ENCODE measurements at regions not wholly inside any gene's neighbourhood (a gene's known extent, or its start where the extent isn't known, plus 50 kb on each side); places are given as distances from the start of the nearest gene placed in this dataset.

DNA sequence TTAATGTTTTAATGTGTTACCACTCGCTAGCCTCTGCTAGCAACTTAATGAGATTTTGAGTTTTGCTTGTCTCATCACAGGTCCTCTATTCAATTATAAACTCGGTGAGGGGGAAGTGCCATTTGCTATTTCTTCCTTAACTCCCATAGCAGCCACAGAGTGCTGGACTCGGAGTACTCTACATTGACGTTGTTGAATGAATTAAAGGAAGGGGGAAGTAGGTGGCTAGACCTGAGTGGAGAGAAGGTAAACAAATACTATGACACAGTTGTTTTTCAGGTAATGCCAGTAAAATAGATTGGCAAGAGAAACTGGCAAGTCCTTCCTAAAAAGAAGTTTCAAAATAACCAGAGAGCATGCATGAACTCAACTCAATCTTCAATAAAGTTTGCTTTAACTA, 339.3 kb downstream of the HRH4 start (continued):
- TF ChIP-seq ZNF425 (CRISPR knock-in tag; conservative IDR thresholded peaks at IDR 0.05) (no peak), CREB1 (CRISPR knock-in tag; IDR thresholded peaks at IDR 0.05) (no peak), JUN (CRISPR knock-in tag; IDR thresholded peaks at IDR 0.05) (no peak), ZNF671 (CRISPR knock-in tag; IDR thresholded peaks at IDR 0.05) (no peak), MAX (CRISPR knock-in tag; IDR thresholded peaks at IDR 0.05) (no peak), ZNF416 (CRISPR knock-in tag; IDR thresholded peaks at IDR 0.05) (no peak), TEAD4 (CRISPR knock-in tag; IDR thresholded peaks at IDR 0.05) (no peak)
- TF ChIP-seq, protein P1, sequence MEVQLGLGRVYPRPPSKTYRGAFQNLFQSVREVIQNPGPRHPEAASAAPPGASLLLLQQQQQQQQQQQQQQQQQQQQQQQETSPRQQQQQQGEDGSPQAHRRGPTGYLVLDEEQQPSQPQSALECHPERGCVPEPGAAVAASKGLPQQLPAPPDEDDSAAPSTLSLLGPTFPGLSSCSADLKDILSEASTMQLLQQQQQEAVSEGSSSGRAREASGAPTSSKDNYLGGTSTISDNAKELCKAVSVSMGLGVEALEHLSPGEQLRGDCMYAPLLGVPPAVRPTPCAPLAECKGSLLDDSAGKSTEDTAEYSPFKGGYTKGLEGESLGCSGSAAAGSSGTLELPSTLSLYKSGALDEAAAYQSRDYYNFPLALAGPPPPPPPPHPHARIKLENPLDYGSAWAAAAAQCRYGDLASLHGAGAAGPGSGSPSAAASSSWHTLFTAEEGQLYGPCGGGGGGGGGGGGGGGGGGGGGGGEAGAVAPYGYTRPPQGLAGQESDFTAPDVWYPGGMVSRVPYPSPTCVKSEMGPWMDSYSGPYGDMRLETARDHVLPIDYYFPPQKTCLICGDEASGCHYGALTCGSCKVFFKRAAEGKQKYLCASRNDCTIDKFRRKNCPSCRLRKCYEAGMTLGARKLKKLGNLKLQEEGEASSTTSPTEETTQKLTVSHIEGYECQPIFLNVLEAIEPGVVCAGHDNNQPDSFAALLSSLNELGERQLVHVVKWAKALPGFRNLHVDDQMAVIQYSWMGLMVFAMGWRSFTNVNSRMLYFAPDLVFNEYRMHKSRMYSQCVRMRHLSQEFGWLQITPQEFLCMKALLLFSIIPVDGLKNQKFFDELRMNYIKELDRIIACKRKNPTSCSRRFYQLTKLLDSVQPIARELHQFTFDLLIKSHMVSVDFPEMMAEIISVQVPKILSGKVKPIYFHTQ (CRISPR knock-in tag; IDR thresholded peaks at IDR 0.05) = no peak
- TF ChIP-seq, protein P2, sequence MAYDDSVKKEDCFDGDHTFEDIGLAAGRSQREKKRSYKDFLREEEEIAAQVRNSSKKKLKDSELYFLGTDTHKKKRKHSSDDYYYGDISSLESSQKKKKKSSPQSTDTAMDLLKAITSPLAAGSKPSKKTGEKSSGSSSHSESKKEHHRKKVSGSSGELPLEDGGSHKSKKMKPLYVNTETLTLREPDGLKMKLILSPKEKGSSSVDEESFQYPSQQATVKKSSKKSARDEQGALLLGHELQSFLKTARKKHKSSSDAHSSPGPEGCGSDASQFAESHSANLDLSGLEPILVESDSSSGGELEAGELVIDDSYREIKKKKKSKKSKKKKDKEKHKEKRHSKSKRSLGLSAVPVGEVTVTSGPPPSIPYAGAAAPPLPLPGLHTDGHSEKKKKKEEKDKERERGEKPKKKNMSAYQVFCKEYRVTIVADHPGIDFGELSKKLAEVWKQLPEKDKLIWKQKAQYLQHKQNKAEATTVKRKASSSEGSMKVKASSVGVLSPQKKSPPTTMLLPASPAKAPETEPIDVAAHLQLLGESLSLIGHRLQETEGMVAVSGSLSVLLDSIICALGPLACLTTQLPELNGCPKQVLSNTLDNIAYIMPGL (CRISPR knock-in tag; IDR thresholded peaks at IDR 0.05) = no peak
- TF ChIP-seq, protein P3, sequence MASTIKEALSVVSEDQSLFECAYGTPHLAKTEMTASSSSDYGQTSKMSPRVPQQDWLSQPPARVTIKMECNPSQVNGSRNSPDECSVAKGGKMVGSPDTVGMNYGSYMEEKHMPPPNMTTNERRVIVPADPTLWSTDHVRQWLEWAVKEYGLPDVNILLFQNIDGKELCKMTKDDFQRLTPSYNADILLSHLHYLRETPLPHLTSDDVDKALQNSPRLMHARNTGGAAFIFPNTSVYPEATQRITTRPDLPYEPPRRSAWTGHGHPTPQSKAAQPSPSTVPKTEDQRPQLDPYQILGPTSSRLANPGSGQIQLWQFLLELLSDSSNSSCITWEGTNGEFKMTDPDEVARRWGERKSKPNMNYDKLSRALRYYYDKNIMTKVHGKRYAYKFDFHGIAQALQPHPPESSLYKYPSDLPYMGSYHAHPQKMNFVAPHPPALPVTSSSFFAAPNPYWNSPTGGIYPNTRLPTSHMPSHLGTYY (CRISPR knock-in tag; IDR thresholded peaks at IDR 0.05) = no peak
- TF ChIP-seq, protein P4, sequence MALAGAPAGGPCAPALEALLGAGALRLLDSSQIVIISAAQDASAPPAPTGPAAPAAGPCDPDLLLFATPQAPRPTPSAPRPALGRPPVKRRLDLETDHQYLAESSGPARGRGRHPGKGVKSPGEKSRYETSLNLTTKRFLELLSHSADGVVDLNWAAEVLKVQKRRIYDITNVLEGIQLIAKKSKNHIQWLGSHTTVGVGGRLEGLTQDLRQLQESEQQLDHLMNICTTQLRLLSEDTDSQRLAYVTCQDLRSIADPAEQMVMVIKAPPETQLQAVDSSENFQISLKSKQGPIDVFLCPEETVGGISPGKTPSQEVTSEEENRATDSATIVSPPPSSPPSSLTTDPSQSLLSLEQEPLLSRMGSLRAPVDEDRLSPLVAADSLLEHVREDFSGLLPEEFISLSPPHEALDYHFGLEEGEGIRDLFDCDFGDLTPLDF (CRISPR knock-in tag; IDR thresholded peaks at IDR 0.05) = no peak

DNA sequence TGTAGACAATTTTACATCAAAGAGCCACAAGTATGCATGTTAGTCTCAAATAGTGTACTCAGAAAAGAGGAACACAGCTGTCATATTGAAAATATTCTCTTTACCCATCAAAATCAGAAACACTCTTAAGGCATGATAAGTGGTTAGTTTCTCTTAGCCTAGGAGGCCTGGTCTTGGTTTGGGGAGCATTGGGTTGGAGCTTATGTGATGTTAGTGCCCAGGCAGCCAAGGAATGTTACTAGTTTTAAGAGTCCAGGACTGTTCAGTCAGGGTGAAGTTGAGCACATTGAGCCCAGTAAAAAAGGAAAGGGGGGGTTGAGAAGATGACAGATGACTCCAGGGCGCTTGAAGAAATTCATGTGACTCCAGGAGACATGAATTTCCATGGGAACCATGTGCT, 340.6 kb downstream of the HRH4 start:
- Mint-ChIP-seq H3K4me3 (no peak overlapping the region), H3K36me3 (peaks cover 15% of the 10 kb centered on the region; the same call in 1 of the 2 replicates), H3K9me3 (peaks cover 25% of the 10 kb centered on the region), H3K27me3 (ENCODE audit: low read depth) (no peaks in the 10 kb centered on the region), H3K4me1 (peaks cover 16% of the 10 kb centered on the region), H3K27ac (no peak overlapping the region)
- ATAC-seq (no peak), DNase-seq (ENCODE audit: low spot score) (no peak)
- ChIA-PET POLR2A (no interaction called here), CTCF (no interaction called here)
- TF ChIP-seq ZMAT4 (CRISPR knock-in tag; IDR thresholded peaks at IDR 0.05) (no peak), JAZF1 (CRISPR knock-in tag; IDR thresholded peaks at IDR 0.05) (no peak), ZNF416 (CRISPR knock-in tag; IDR thresholded peaks at IDR 0.05) (no peak), NFATC4 (CRISPR knock-in tag; IDR thresholded peaks at IDR 0.05) (no peak), SP1 (CRISPR knock-in tag; conservative IDR thresholded peaks at IDR 0.05) (no peak), IRF2 (CRISPR knock-in tag; IDR thresholded peaks at IDR 0.05; ENCODE audit: borderline replicate concordance, low read depth) (no peak), PREB (CRISPR knock-in tag; IDR thresholded peaks at IDR 0.05; ENCODE audit: borderline replicate concordance) (no peak), JUN (CRISPR knock-in tag; IDR thresholded peaks at IDR 0.05) (no peak), CDX4 (CRISPR knock-in tag; IDR thresholded peaks at IDR 0.05; ENCODE audit: borderline replicate concordance) (no peak), RELA (CRISPR knock-in tag; IDR thresholded peaks at IDR 0.05; ENCODE audit: borderline replicate concordance) (no peak), GABPB1 (CRISPR knock-in tag; IDR thresholded peaks at IDR 0.05) (no peak)
- TF ChIP-seq, protein P2 (CRISPR knock-in tag; IDR thresholded peaks at IDR 0.05) = no peak

Data from WTC11 (cell line).